ENCODE measurements at regions not wholly inside any gene's neighbourhood (a gene's known extent, or its start where the extent isn't known, plus 50 kb on each side); places are given as distances from the start of the nearest gene placed in this dataset.

- Mint-ChIP-seq H3K36me3 (ENCODE audit: insufficient read depth, unreplicated experiment) (no peaks in the 10 kb centered on the region), H3K27ac (ENCODE audit: unreplicated experiment) (no peak overlapping the region), H3K9me3 (ENCODE audit: unreplicated experiment) (no peaks in the 10 kb centered on the region), H3K27me3 (ENCODE audit: insufficient read depth, unreplicated experiment) (peaks cover 10% of the 10 kb centered on the region), H3K4me1 (ENCODE audit: low read depth, unreplicated experiment) (no peaks in the 10 kb centered on the region), H3K4me3 (ENCODE audit: unreplicated experiment) (no peak overlapping the region)
- Histone ChIP-seq H3K36me3 (ENCODE audit: control insufficient read depth, insufficient read depth, low read length) (no peaks in the 10 kb centered on the region), H3K9me3 (no peaks in the 10 kb centered on the region), H3K27me3 (replicated peaks; ENCODE audit: control insufficient read depth, insufficient read depth, low read length) (no peaks in the 10 kb centered on the region), H3K4me3 (ENCODE audit: low read depth, low read length) (no peak overlapping the region), H3K4me1 (no peaks in the 10 kb centered on the region)
- POLR2A ChIA-PET: no interaction called here
- CTCF ChIA-PET: no interaction called here
- intact Hi-C loops (cut with micrococcal nuclease; ENCODE audit: unreplicated experiment): no loop called here
- no peak for DNase-seq
- no TSS peak for BruUV-seq (replicated peaks)
- TF ChIP-seq, protein P1, sequence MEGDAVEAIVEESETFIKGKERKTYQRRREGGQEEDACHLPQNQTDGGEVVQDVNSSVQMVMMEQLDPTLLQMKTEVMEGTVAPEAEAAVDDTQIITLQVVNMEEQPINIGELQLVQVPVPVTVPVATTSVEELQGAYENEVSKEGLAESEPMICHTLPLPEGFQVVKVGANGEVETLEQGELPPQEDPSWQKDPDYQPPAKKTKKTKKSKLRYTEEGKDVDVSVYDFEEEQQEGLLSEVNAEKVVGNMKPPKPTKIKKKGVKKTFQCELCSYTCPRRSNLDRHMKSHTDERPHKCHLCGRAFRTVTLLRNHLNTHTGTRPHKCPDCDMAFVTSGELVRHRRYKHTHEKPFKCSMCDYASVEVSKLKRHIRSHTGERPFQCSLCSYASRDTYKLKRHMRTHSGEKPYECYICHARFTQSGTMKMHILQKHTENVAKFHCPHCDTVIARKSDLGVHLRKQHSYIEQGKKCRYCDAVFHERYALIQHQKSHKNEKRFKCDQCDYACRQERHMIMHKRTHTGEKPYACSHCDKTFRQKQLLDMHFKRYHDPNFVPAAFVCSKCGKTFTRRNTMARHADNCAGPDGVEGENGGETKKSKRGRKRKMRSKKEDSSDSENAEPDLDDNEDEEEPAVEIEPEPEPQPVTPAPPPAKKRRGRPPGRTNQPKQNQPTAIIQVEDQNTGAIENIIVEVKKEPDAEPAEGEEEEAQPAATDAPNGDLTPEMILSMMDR (IDR thresholded peaks at IDR 0.05; ENCODE audit: insufficient read depth in 1 of 2, low read depth in 1 of 2, low read length in 1 of 2, severe bottlenecking in 1 of 2, unreplicated experiment in 1 of 2): no peak
Observed at GRCh38 chr13:107716741-107717140, 498.6 kb downstream of the LIG4 start.

GRCh38 chr13:107716241-107716640 is 499.1 kb downstream of the LIG4 start:
- ChIA-PET CTCF (no interaction called here), POLR2A (no interaction called here)
- Histone ChIP-seq H3K36me3 (ENCODE audit: control insufficient read depth, insufficient read depth, low read length) (no peaks in the 10 kb centered on the region), H3K9me3 (no peaks in the 10 kb centered on the region), H3K27me3 (replicated peaks; ENCODE audit: control insufficient read depth, insufficient read depth, low read length) (no peaks in the 10 kb centered on the region), H3K4me3 (ENCODE audit: low read depth, low read length) (no peak overlapping the region), H3K4me1 (no peaks in the 10 kb centered on the region)
- DNase-seq: no peak
- BruUV-seq (replicated peaks): no TSS peak
- peaks cover 10% of the 10 kb centered on the region for H3K27me3 Mint-ChIP-seq (ENCODE audit: insufficient read depth, unreplicated experiment)
- H3K4me3 Mint-ChIP-seq (ENCODE audit: unreplicated experiment): no peak overlapping the region
- H3K9me3 Mint-ChIP-seq (ENCODE audit: unreplicated experiment): no peaks in the 10 kb centered on the region
- intact Hi-C loops (cut with micrococcal nuclease; ENCODE audit: unreplicated experiment): no loop called here
- TF ChIP-seq, protein P1 (IDR thresholded peaks at IDR 0.05; ENCODE audit: insufficient read depth in 1 of 2, low read depth in 1 of 2, low read length in 1 of 2, severe bottlenecking in 1 of 2, unreplicated experiment in 1 of 2): no peak
- H3K36me3 Mint-ChIP-seq (ENCODE audit: insufficient read depth, unreplicated experiment): no peaks in the 10 kb centered on the region
- no peaks in the 10 kb centered on the region for H3K4me1 Mint-ChIP-seq (ENCODE audit: low read depth, unreplicated experiment)
- no peak overlapping the region for H3K27ac Mint-ChIP-seq (ENCODE audit: unreplicated experiment)

DNA sequence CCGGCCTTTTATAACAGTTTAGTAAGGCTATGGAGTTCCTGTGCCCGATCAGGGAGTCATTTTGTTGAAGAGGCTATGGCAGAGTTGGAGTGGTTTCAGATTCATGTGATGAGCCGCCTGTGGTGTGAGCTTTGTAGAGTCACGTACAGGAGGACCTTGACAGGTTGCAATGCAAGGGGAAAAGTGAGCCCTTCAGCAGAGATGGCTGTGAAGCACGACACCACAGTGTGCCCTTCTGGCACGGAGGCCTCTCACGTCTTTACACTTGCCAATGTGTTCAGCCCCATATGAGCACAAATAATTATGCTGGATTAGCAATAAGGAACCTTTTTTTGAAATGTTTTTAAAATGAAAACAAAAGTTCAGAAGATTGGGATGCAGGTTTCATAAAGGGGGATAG is 499.8 kb downstream of the LIG4 start:
- H3K36me3 Mint-ChIP-seq (ENCODE audit: insufficient read depth, unreplicated experiment): no peaks in the 10 kb centered on the region
- H3K4me3 Mint-ChIP-seq (ENCODE audit: unreplicated experiment): no peak overlapping the region
- no peak for DNase-seq
- no peaks in the 10 kb centered on the region for H3K9me3 ChIP-seq
- H3K4me3 ChIP-seq (ENCODE audit: low read depth, low read length): no peak overlapping the region
- ChIA-PET POLR2A (no interaction called here), CTCF (no interaction called here)
- no peaks in the 10 kb centered on the region for H3K36me3 ChIP-seq (ENCODE audit: control insufficient read depth, insufficient read depth, low read length)
- H3K27me3 ChIP-seq (replicated peaks; ENCODE audit: control insufficient read depth, insufficient read depth, low read length): no peaks in the 10 kb centered on the region
- H3K27ac Mint-ChIP-seq (ENCODE audit: unreplicated experiment): no peak overlapping the region
- no peaks in the 10 kb centered on the region for H3K9me3 Mint-ChIP-seq (ENCODE audit: unreplicated experiment)
- H3K27me3 Mint-ChIP-seq (ENCODE audit: insufficient read depth, unreplicated experiment): peaks cover 10% of the 10 kb centered on the region
- no peaks in the 10 kb centered on the region for H3K4me1 ChIP-seq
- no TSS peak for BruUV-seq (replicated peaks)
- H3K4me1 Mint-ChIP-seq (ENCODE audit: low read depth, unreplicated experiment): no peaks in the 10 kb centered on the region
- intact Hi-C loops (cut with micrococcal nuclease; ENCODE audit: unreplicated experiment): no loop called here
- TF ChIP-seq, protein P1 (IDR thresholded peaks at IDR 0.05; ENCODE audit: insufficient read depth in 1 of 2, low read depth in 1 of 2, low read length in 1 of 2, severe bottlenecking in 1 of 2, unreplicated experiment in 1 of 2): no peak
